ENCODE measurements at regions not wholly inside any gene's neighbourhood (a gene's known extent, or its start where the extent isn't known, plus 50 kb on each side); places are given as distances from the start of the nearest gene placed in this dataset.

DNA sequence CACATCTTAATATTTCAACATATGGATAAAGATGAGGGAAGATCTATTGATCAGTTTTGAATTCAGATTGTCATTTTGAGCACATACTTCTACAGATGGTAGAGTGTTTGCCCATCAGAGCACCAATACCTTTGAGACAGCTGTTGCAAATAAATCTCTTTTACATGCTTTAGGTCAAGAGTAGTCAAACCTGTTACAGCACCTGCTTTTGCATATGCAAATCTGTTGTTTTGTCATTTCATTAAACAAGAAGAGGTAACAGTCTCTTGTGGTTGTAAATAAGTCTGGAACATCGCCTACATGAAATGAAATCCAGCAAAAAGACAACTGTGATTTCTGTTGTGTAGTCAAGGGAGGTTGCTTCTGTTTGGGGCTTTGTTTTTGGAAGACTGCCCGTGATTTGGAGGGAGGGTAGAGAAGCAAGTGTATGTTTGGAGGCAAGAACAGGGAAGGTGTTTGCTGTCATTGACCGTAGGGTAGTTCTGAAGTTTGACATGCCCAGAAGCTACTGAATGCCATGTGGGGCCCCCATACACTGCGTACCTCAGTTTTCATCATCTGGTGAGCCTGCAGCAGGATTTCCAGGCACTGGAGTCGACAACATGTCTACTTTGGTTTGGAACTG, 233.6 kb upstream of the PPP1R3A start:
- TF ChIP-seq, protein P1, sequence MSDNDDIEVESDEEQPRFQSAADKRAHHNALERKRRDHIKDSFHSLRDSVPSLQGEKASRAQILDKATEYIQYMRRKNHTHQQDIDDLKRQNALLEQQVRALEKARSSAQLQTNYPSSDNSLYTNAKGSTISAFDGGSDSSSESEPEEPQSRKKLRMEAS (IDR thresholded peaks at IDR 0.05; ENCODE audit: low read depth, low read length), result no peak
- TF ChIP-seq, protein P2, sequence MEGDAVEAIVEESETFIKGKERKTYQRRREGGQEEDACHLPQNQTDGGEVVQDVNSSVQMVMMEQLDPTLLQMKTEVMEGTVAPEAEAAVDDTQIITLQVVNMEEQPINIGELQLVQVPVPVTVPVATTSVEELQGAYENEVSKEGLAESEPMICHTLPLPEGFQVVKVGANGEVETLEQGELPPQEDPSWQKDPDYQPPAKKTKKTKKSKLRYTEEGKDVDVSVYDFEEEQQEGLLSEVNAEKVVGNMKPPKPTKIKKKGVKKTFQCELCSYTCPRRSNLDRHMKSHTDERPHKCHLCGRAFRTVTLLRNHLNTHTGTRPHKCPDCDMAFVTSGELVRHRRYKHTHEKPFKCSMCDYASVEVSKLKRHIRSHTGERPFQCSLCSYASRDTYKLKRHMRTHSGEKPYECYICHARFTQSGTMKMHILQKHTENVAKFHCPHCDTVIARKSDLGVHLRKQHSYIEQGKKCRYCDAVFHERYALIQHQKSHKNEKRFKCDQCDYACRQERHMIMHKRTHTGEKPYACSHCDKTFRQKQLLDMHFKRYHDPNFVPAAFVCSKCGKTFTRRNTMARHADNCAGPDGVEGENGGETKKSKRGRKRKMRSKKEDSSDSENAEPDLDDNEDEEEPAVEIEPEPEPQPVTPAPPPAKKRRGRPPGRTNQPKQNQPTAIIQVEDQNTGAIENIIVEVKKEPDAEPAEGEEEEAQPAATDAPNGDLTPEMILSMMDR (IDR thresholded peaks at IDR 0.05; ENCODE audit: low read depth, low read length), result no peak

Data from NB4 (cell line).